HEK293 (cell line): ENCODE measurements at regions not wholly inside any gene's neighbourhood (a gene's known extent, or its start where the extent isn't known, plus 50 kb on each side); places are given as distances from the start of the nearest gene placed in this dataset.

Source experiments
- CTCF ChIA-PET: fragments of 350-600 bp; formaldehyde crosslinking; extraction: SDS; loops from one replicate; lab custom pipeline; 2021; ENCODE audit warnings: antibody characterized with exemption; lab: Yijun Ruan, JAX
- POLR2A ChIA-PET: fragments of 300-600 bp; formaldehyde crosslinking; extraction: SDS; loops from one replicate; lab custom pipeline; 2020; ENCODE audit warnings: antibody characterized with exemption, inconsistent platforms; lab: Yijun Ruan, JAX
- H3K27ac ChIP-seq: fragments of 200-500 bp; sonication (Bioruptor generic); 2 replicates; pipeline ENCODE4 v1.5.1; 2014; ENCODE audit warnings: low read depth, low read length, control low read depth, inconsistent platforms; ENCODE audit errors: extremely low read depth
- H3K36me3 ChIP-seq, 2 experiments: fragments of 200-500 bp in 1 of 2; sonication (Bioruptor generic) in 1 of 2; 1 replicate in 1 of 2; 2 replicates in 1 of 2; pipeline ENCODE4 v1.5.1; 2014 to 2017; ENCODE audit warnings: inconsistent platforms in 2 of 2, low read length in 2 of 2; ENCODE audit not compliant: control insufficient read depth in 2 of 2, insufficient read depth in 1 of 2
- H3K4me1 ChIP-seq: fragments of 200-500 bp; sonication (Bioruptor generic); 2 replicates; pipeline ENCODE4 v1.5.1; 2014; ENCODE audit warnings: mild to moderate bottlenecking, low read length, inconsistent platforms; ENCODE audit not compliant: control insufficient read depth, insufficient read depth
- H3K4me3 ChIP-seq: 2 replicates; pipeline ENCODE4 v1.5.1; 2011; ENCODE audit warnings: low read depth, mild to moderate bottlenecking, control low read depth, low read length, moderate library complexity
- H3K9me3 ChIP-seq: fragments of 200-500 bp; sonication (Bioruptor generic); 2 replicates; pipeline ENCODE4 v1.5.1; 2014; ENCODE audit warnings: low read depth, low read length, inconsistent platforms; ENCODE audit not compliant: control insufficient read depth, insufficient read depth
- BCL11A ChIP-seq: fragments of 450-650 bp; formaldehyde crosslinking; IDR thresholded peaks from 2 replicates; pipeline ENCODE4 v1.5.1; 2016; ENCODE audit warnings: low read depth, missing biosample characterization, missing genetic modification characterization
- GLI2 ChIP-seq: fragments of 450-650 bp; formaldehyde crosslinking; IDR thresholded peaks from 2 replicates; pipeline ENCODE4; 2017; ENCODE audit warnings: missing biosample characterization, missing genetic modification characterization, low read depth, borderline replicate concordance
- MYNN ChIP-seq: fragments of 450-650 bp; formaldehyde crosslinking; IDR thresholded peaks from 2 replicates; pipeline ENCODE4 v1.5.1; 2016; ENCODE audit warnings: missing biosample characterization, missing genetic modification characterization, borderline replicate concordance
- ZFHX2 ChIP-seq: fragments of 450-650 bp; formaldehyde crosslinking; conservative IDR thresholded peaks from 2 replicates; pipeline ENCODE4 v1.5.1; 2016; ENCODE audit warnings: missing biosample characterization, missing genetic modification characterization
- ZNF133 ChIP-seq: fragments of 450-650 bp; formaldehyde crosslinking; IDR thresholded peaks from 2 replicates; pipeline ENCODE4 v1.5.1; 2016; ENCODE audit warnings: missing biosample characterization, missing genetic modification characterization
- ZNF174 ChIP-seq: fragments of 450-650 bp; formaldehyde crosslinking; IDR thresholded peaks from 2 replicates; pipeline ENCODE4 v1.5.0; 2017; ENCODE audit warnings: missing biosample characterization, mild to moderate bottlenecking, missing genetic modification characterization
- ZNF19 ChIP-seq: fragments of 450-650 bp; formaldehyde crosslinking; IDR thresholded peaks from 2 replicates; pipeline ENCODE4; 2016; ENCODE audit warnings: missing biosample characterization, missing genetic modification characterization, low read depth
- ZNF341 ChIP-seq: fragments of 450-650 bp; formaldehyde crosslinking; IDR thresholded peaks from 2 replicates; pipeline ENCODE4; 2016; ENCODE audit warnings: low read depth, missing biosample characterization, missing genetic modification characterization
- ZNF768 ChIP-seq: fragments of 450-650 bp; formaldehyde crosslinking; IDR thresholded peaks from 2 replicates; pipeline ENCODE4 v1.5.1; 2018; ENCODE audit warnings: missing biosample characterization, mild to moderate bottlenecking, missing genetic modification characterization
- ZXDB ChIP-seq: fragments of 450-650 bp; formaldehyde crosslinking; IDR thresholded peaks from 2 replicates; pipeline ENCODE4 v1.5.1; 2016; ENCODE audit warnings: missing biosample characterization, missing genetic modification characterization
- TF ChIP-seq, protein P1 (sequence below): fragments of 450-650 bp; formaldehyde crosslinking; IDR thresholded peaks from 2 replicates; pipeline ENCODE4 v1.5.1; 2016; ENCODE audit warnings: missing biosample characterization, missing genetic modification characterization, low read depth
- TF ChIP-seq, protein P2 (sequence below): fragments of 450-650 bp; formaldehyde crosslinking; IDR thresholded peaks from 2 replicates; pipeline ENCODE4 v1.5.1; 2016; ENCODE audit warnings: missing biosample characterization, missing genetic modification characterization

- no peak for TF ChIP-seq ZNF133 (tag by site-specific recombination)
- no peak for TF ChIP-seq GLI2
- TF ChIP-seq ZNF768 (tag by site-specific recombination): no peak
These were observed 205.8 kb upstream of the RTL1 start (continued) for GRCh38 chr14:101109347-101109638.

DNA sequence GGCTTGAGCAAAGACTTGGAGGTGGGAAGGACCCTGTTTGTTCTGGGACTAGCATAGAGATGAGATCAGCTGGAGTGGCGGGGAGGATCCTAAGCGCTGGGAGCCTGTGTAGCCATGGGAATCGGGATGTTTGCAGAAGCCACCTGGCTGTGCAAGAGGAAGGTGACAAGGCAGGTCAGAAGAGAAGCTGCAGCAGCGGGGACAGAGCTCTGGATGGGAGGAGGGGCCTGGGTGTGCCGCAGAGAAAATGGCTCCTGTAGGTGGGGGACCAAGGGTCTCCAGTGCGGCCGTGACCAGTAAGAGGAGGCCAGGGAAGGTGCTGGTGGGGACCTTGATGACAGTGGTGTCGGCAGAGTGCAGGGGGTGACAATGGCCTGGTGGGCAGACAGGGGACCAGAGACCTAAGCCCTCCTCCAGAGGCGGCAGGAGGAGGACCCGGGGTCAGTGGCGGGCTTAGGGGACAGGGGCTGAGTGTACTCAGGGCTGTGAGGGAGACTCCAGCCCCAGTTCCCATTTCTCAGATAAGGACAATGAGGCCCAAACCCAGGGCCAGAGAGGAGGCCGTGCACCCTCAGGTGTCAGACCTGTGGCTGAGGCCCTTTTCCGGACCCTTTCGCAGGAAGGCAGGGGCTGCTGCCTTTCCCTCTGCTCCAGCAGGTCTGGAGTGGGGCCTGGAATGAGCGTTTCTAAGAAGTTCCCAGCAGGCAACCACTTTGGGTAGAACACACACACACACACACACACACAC lies 206.6 kb upstream of the RTL1 start:
- CTCF ChIA-PET: no interaction called here
- TF ChIP-seq ZFHX2 (tag by site-specific recombination) (no peak), ZNF341 (tag by site-specific recombination) (no peak)
- TF ChIP-seq, protein P1, sequence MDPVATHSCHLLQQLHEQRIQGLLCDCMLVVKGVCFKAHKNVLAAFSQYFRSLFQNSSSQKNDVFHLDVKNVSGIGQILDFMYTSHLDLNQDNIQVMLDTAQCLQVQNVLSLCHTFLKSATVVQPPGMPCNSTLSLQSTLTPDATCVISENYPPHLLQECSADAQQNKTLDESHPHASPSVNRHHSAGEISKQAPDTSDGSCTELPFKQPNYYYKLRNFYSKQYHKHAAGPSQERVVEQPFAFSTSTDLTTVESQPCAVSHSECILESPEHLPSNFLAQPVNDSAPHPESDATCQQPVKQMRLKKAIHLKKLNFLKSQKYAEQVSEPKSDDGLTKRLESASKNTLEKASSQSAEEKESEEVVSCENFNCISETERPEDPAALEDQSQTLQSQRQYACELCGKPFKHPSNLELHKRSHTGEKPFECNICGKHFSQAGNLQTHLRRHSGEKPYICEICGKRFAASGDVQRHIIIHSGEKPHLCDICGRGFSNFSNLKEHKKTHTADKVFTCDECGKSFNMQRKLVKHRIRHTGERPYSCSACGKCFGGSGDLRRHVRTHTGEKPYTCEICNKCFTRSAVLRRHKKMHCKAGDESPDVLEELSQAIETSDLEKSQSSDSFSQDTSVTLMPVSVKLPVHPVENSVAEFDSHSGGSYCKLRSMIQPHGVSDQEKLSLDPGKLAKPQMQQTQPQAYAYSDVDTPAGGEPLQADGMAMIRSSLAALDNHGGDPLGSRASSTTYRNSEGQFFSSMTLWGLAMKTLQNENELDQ (tag by site-specific recombination): no peak
- Histone ChIP-seq H3K36me3 (no peaks in the 10 kb centered on the region), H3K4me1 (no peaks in the 10 kb centered on the region), H3K4me3 (no peak overlapping the region), H3K9me3 (no peaks in the 10 kb centered on the region), H3K27ac (no peak overlapping the region)
- POLR2A ChIA-PET: no interaction called here

DNA sequence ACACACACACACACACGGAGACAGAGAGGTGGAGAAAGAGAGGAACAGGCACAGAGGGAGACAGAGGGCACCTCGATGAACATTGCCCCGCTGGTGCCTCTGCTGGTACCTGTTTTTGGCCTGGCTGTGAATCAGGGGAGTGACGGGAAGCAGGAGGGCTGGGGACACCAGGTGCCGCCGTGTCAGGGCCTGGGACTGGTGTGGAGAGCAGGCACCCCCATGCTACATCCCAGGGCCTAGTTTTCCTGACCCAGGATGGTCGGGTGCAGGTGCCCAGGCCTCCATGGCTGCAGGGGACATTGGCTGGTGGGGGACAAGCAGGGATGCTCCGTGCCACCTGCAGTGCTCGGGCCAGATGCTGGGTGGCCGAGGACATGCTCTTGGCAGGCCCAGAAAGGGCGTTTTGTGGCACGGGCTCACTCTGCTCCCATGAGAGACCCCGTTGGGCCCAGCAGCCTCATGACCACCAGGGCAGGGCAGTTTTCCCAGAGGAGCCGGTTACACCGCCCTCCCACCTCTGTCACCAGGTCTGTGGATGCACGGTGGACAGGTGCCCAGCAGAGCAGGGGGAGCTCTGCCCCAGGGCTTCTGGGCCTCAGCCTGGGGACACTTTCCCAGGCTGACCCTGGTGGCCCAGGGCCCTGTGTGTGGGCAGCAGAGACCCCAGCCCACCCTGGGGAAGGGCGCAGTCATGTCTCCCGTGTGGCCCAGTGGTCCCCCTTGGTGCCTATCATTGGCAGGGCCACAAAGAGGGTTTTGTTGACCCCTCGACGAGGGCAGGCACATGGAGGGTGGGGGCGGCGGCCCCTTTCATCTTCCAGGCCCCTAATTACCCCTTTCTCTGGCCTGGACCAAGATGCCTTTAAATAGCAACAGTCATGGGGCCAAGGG lies 207.5 kb upstream of the RTL1 start:
- H3K9me3 ChIP-seq: no peaks in the 10 kb centered on the region
- TF ChIP-seq, protein P1 (tag by site-specific recombination): no peak
- TF ChIP-seq MYNN: no peak
- no peak for TF ChIP-seq ZNF19 (tag by site-specific recombination)
- TF ChIP-seq, protein P2, sequence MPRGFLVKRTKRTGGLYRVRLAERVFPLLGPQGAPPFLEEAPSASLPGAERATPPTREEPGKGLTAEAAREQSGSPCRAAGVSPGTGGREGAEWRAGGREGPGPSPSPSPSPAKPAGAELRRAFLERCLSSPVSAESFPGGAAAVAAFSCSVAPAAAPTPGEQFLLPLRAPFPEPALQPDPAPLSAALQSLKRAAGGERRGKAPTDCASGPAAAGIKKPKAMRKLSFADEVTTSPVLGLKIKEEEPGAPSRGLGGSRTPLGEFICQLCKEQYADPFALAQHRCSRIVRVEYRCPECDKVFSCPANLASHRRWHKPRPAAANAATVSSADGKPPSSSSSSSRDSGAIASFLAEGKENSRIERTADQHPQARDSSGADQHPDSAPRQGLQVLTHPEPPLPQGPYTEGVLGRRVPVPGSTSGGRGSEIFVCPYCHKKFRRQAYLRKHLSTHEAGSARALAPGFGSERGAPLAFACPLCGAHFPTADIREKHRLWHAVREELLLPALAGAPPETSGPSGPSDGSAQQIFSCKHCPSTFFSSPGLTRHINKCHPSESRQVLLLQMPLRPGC (tag by site-specific recombination): no peak
- TF ChIP-seq ZXDB (tag by site-specific recombination): no peak
- TF ChIP-seq BCL11A (tag by site-specific recombination): no peak
- TF ChIP-seq ZNF174 (tag by site-specific recombination): no peak
- no peaks in the 10 kb centered on the region for H3K4me1 ChIP-seq
- H3K36me3 ChIP-seq: no peaks in the 10 kb centered on the region
- no peak overlapping the region for H3K27ac ChIP-seq
- ChIA-PET POLR2A (no interaction called here), CTCF (no interaction called here)
- H3K4me3 ChIP-seq: no peak overlapping the region
